ENCODE measurements at regions not wholly inside any gene's neighbourhood (a gene's known extent, or its start where the extent isn't known, plus 50 kb on each side); places are given as distances from the start of the nearest gene placed in this dataset.

- Histone ChIP-seq H3K9ac (ENCODE audit: insufficient read depth, low read depth, low read length) (no peak overlapping the region), H3K79me2 (ENCODE audit: insufficient read depth, low read length) (no peaks in the 10 kb centered on the region), H4K20me1 (ENCODE audit: insufficient read depth, low read length) (no peaks in the 10 kb centered on the region), H3K9me3 (ENCODE audit: low read length) (no peaks in the 10 kb centered on the region), H3K4me2 (ENCODE audit: low read depth, low read length) (no peak overlapping the region), H3K27me3 (ENCODE audit: control insufficient read depth in 1 of 2, insufficient read depth in 2 of 2, low read length in 2 of 2) (peaks cover 0 to 36% of the 10 kb centered on the region in 2 experiments; a peak in 3 of 5 replicates), H3K4me1 (ENCODE audit: insufficient read depth, low read length) (no peaks in the 10 kb centered on the region), H2AFZ (ENCODE audit: low read length) (no peak overlapping the region), H3K36me3 (replicated peaks in 1 of 2; ENCODE audit: control insufficient read depth in 1 of 2, insufficient read depth in 2 of 2, low read length in 2 of 2) (no peaks in the 10 kb centered on the region), H3K27ac (ENCODE audit: extremely low read length, insufficient read depth, low read length) (no peak overlapping the region), H3K4me3 (replicated peaks in 1 of 3; ENCODE audit: insufficient read depth in 1 of 3, low read depth in 2 of 3, low read length in 3 of 3) (no peak overlapping the region)
- POLR2A ChIA-PET, result no interaction called here
- BruUV-seq (replicated peaks), result no TSS peak
- DNase-seq (ENCODE audit: low spot score) (no peak), FAIRE-seq (no peak), ATAC-seq (no peak)
- WGBS (ENCODE audit: low lambda C conversion rate), result 35% methylated on average over 5 of the region's 6 CpGs
- in situ Hi-C loops (cut with HindIII; ENCODE audit: extremely low pct_ligation_motif_present, low pct_unique_long_range_greater_than_20kb), result no loop called here
- CTCF ChIA-PET (ENCODE audit: low intra/inter-chr PET ratio, low total read pairs), result no interaction called here
- intact Hi-C loops (cut with micrococcal nuclease; ENCODE audit: unreplicated experiment), result no loop called here
- TF ChIP-seq UBTF (CRISPR knock-in tag; IDR thresholded peaks at IDR 0.05) (no peak), PLSCR1 (CRISPR knock-in tag; IDR thresholded peaks at IDR 0.05; ENCODE audit: borderline replicate concordance) (no peak), ZBTB4 (CRISPR knock-in tag; IDR thresholded peaks at IDR 0.05; ENCODE audit: borderline replicate concordance) (no peak), AGO2 (optimal IDR thresholded peaks at IDR 0.05; ENCODE audit: low read depth, low read length) (no peak), JUNB (CRISPR knock-in tag; IDR thresholded peaks at IDR 0.05; ENCODE audit: borderline replicate concordance) (no peak), ZNF282 (IDR thresholded peaks at IDR 0.05; ENCODE audit: partially characterized antibody) (no peak), GFI1 (CRISPR knock-in tag; IDR thresholded peaks at IDR 0.05; ENCODE audit: borderline replicate concordance) (no peak), PAX8 (CRISPR knock-in tag; IDR thresholded peaks at IDR 0.05; ENCODE audit: borderline replicate concordance) (no peak), ZNF512B (CRISPR knock-in tag; IDR thresholded peaks at IDR 0.05; ENCODE audit: borderline replicate concordance) (no peak), ZNF276 (CRISPR knock-in tag; IDR thresholded peaks at IDR 0.05; ENCODE audit: low read depth) (no peak), THAP11 (CRISPR knock-in tag; IDR thresholded peaks at IDR 0.05) (no peak), REPIN1 (CRISPR knock-in tag; IDR thresholded peaks at IDR 0.05; ENCODE audit: borderline replicate concordance, low read depth) (no peak)
These were observed 189.6 kb upstream of the UMPS start for GRCh38 chr3:124540550-124541211.

Data from HepG2 (cell line).